NCI-H526 (cell line): ENCODE measurements at regions not wholly inside any gene's neighbourhood (a gene's known extent, or its start where the extent isn't known, plus 50 kb on each side); places are given as distances from the start of the nearest gene placed in this dataset.
"Not testable (repeated sequence)": the region's sequence is repeated elsewhere in the genome, so short reads cannot be mapped to it uniquely, and the experiment has no call there.

Experiments used
- DNase-seq, 2 experiments: peaks; one replicate each; lab custom pipeline; 2025; lab: John Stamatoyannopoulos, UW

DNA sequence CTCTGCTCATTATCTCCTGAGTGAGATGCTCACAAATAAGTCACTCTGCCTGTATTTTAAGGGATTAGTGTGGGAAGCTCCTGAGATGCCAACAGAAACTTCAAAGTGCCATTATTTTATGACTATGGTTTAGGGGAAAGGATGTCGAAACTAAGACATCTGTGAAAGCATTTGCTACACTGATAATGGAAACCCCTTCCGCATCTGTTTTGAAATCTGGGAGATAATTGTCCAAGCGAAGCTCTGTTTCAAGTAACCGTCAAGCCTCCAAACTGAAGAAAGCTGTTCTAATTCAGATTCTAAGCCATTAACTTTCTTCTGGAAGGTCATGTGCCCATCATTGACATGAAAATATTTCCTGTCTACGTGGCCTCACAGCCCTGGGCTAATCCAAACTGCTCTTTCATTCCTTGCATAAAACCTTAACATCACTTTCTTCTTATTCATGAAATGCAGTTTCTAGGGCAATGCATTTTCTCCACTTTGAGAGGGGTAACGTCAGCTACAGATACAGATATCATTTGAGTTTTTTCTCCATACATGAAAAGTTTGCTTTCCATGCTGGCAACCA lies 932.0 kb downstream of the C6orf118 start:
- no peak for DNase-seq

DNA sequence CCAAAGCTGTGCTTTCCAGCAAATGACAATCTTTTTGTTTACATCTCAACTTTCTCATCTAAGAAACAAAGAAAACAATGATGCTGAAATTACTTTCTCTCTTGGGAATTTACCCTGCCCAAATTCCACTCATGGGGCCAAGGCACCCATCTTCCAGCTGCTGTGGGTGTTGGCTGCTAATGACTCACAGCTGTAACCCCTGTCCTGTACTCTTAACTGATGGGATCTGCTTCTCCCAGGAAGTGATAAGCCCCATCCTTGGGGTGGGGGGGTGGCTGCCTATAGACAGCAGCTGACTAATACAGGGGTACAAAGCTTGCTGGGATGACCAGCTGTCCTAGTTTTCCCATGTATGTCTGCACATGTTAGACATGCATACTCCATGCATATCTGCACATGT lies 938.6 kb downstream of the C6orf118 start:
- no peak for DNase-seq

DNA sequence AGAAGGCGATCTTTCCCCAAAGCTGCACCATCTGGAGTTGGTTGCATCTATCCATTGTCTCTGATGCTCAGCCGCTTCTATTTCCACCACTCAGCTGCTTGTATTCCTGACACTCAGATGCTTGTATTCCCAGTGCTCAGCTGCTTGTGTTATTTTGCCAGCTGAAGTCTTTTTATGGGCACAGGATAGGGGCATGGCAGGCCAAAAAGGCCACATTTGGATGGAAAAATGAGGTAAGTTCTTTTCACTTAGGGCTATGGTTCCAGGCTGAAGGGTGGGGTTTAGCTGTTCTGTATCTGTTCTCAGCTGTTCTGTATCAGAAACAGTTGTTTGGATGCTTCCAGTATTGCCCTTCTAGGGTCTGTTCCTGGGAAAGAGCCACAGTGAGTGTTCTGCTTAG lies 944.9 kb downstream of the QKI start:
- DNase-seq, result no peak

DNA sequence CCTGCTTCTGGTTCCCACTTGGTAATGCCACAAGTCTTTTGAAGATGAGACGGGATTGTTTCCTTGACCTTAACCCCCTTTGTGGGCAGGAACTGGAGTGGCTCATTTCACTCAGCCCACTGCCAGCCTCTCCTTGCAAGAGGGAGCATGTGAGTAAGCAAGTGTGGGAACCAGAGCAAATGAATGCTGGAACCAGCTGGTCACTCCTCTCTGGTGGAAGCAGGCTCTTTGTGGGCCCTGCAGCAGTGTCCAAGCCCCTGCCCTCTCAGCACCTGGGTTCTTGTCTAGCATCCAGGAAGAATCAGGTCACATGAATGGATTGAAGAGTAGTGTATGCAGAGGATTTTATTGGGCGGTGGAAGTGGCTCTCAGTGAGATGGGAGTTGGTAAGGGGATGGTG lies 944.5 kb downstream of the QKI start:
- no peak for DNase-seq

DNA sequence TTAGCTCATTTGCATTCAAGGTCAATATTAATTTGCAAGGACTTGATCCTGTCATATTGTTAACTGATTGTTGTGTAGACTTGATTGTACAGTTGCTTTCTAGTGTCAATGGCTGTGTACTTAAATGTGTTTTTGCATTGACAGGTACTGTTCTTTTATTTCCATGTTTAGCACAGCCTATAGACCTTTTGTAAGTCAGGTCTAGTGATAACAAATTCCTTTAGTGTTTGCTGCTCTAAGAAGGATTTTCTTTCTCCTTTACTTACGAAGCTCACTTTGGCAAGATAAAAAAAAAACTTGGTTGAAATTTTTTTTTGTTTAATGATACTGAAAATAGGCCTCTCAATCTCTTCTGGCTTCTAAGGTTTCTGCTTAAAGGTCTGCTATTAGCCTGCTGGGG lies 942.3 kb downstream of the QKI start:
- DNase-seq, result no peak

DNA sequence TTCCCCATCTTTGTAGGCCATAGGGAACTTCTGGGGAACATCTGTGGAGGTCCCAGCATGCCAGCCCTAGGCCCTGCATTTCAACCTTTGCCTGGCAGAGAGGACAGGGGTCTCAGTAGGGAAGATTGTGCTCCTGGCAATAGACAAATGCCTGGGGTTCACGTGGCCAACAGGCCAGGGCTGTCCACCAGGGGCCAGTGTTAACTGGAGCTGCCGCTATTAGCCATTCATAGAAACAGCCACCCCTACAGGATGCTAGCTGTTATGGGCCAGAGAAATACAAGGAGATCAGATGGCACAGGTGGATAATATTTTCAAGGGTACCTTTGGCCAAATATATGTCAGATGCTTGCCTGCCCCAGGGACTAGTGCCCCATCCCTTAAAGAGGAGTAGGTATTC lies 932.9 kb downstream of the QKI start:
- DNase-seq, result no peak

DNA sequence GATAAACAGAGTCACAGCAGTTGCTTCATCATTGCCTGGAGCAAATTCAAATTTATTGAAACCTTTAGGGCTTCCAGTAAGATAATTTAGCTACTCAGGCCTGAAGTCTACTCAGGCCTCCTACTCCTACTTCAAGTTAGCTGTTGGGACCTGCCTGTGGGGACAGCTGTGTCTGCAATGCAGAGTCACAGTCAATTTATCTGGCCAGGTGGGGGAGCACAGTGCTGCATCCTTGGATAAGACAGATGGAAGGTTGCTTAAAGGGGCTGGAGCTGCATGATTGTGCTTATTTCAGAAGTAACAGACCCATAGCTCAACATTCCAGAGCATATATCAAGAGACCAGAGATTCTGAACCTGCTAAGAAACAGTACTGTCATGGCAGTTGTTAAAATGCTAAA lies 932.1 kb downstream of the QKI start:
- no peak for DNase-seq

DNA sequence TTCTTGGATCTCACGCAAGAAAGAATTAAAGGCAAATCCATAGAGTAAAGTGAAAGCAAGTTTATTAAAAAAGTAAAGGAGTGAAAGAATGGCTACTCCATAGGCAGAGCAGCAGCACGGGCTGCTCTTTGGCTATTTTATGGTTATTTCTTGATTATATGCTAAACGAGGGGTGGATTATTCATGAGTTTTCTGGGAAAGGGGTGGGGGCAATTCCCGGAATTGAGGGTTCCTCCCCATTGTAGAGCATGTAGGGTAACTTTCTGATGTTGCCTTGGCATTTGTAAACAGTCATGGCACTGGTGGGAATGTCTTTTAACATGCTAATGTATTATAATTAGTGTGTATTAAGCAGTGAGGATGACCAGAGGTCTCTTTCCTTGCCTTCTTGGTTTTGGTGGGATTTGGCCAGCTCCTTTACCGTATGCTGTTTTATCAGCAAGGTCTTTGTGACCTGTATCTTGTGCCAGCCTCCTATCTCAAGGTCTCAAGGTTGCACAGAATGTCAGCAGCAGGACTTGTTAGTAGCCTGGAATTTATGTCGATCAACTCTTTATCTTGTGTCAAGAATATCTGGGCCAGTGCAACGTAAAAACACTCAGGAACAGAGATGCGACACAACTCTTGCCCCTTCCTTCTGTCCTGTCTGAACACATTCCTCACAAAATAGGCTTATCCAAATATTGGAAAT lies 931.4 kb downstream of the QKI start:
- DNase-seq, result no peak

DNA sequence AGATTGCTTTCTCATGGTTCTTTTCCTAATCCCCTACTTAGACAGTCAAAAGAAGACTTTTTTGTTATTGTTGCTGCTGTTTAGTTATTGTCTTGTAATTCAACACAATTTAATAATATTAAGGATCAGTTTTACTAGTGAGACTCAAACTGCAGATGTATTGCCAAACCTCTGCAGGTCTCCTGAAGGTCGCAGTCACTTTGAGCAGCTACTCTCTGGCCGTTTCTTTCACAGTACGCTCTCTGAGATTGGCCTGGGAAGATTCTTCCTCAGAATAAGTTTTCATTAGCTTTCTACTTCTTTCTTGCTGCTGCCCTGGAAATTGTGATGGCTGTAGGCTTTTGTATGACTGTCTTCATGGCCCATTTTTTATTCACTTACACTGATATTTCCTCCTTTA lies 930.8 kb downstream of the QKI start:
- DNase-seq, result no peak

DNA sequence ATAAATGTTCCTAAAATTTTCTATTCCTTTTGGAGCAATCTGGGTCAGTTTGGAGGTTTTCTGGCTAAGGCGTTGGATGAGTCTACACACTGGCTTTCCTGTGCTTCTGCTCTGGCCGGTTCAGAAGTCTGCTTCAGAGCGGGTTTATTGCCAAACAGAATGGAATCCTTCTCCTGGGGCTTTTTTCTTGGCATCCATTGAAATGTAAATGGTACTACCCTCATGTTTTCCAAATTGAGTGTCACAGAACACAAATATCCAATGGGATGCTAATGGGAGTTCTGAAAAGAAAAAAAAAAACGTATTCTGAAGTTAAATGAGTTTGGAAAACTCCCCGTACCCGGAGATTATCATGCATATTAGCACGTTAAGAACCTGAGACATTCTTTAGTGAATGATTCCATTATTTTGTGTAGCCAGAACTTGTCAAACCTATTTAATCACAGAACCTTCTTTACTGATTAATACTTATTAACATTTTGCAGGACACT lies 930.3 kb downstream of the QKI start:
- no peak for DNase-seq

DNA sequence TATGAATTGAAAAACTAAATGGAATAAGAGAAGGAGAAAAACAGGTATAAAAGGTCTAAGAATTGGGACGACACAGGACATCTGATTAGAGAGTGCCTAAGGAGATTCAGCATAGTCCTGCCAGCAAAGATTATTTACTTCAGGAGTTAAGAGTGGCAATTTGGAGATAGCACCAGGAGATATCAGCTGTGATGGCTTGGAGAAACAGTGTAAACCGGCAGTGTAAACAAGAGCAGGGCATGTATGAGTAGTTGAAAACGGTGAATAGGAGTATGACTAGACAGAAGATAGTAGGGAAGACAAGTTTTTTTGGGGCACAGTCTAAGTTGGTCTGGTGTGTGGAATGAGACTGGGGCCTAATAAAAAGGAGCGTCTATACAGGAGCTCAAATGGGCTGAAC lies 924.9 kb downstream of the QKI start:
- DNase-seq, result not testable (repeated sequence)

DNA sequence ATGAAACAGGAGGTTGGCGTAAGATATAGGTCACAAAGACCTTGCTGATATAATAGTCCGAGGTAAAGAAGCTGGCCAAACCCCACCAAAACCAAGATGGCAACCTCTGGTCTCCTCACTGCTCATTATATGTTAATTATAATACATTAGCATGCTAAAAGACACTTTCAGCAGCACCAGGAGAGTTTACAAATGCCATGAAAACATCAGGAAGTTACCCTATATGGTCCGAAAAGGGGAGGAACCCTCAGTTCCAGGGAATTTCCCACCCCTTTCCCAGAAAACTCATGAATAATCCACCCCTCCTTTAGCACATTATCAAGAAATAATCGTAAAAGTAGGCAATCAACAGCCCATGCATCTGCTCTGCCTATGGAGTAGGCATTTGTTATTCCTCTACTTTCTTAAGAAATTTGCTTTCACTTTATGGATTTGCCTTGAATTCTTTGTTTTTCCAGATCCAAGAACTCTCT lies 923.4 kb downstream of the QKI start:
- no peak for DNase-seq

DNA sequence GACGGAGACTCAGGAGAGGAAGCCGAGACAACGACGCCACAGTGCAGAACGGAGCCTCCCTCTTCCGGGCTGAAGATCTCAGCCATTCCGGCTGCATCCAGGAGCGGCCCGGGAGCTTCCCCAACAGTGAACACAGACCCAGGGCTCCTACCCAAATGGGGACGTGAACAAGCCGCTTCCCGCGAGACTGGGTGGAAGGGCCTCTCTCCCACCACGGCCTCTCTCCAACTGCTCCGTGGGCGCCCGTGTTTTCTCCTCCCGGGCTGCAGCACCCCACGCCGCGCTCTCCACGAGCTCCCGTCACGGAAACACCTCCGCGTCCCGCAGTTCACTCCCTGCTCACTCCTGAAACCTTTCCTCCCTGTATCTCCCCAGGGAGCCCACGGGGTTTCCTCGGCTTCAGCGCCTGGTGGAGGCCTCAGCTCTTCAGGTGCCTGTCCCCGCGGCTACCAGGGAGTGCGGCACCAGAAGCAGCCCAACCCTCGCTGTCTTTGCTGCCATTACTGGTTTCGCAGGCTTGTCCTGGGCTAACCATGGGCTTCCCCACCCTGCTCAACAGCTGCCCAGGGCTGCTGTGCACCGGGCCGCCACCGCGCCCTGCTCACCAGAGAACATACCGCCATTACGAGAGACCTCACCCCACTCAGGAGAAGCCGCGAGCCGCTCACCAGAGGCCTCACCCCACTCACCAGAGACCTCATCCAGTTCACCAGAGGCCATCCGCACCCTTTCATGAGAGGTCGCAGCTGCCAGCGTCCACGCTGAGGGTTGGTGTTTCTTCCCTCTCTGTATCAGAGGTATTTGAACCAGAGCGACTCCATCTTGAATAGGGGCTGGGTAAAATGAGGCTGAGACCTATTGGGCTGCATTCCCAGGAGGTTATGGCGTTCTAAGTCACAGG lies 922.8 kb downstream of the QKI start:
- DNase-seq, result no peak

DNA sequence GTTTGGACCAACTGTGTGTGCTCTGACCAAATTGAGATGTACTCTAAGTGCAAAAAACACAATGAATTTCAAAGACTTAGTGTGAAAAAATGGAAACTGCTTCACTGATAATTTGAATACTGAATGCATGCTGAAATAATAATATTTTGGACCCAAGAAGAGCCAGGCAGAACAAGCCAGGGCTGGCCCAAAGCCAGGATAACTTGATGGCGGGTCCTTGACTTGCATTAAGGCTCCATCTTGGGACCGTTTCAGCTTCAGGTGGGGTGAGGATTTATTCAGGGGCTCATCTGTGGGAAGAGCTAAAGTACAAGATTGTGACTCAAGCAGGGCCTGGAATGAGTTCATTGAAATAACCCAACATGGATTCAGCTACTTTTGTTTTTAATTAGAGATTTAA lies 921.9 kb downstream of the QKI start:
- DNase-seq, result no peak

DNA sequence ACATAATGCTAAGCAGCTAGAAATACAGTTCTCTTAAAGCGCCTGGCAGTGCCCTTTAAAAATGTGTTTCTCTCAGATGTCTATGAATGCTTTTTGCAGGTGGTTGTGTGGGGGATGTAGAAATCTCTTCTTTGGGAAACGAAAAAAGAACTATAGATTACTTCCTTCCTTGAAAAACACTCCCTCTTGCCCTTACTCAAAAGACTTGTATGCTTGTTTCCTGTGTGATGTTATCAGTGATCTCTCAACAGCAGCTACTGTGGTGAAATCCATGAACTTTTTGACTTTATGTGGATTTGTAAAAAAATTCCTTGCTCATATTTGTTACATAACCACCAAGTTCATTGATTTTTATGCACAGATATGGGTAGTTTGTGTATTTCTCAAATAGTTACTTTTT lies 916.5 kb downstream of the QKI start:
- DNase-seq, result no peak

DNA sequence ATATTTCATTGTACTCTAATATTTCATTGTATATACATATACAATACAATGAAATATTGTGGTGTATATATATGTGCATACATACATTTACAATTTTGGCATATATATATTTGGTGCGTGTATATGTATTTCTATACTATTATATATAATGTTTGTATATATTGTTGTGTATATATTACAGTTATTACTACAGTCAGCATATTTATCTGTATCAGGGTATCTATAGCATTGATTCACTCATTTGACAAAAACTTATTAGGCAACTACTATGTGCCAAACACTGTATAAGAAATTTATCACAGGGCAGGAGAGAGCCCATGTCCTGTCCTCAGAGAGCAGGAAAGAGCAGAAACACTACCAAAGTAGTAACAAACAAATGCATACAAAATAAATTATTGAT lies 910.6 kb downstream of the QKI start:
- DNase-seq, result no peak

DNA sequence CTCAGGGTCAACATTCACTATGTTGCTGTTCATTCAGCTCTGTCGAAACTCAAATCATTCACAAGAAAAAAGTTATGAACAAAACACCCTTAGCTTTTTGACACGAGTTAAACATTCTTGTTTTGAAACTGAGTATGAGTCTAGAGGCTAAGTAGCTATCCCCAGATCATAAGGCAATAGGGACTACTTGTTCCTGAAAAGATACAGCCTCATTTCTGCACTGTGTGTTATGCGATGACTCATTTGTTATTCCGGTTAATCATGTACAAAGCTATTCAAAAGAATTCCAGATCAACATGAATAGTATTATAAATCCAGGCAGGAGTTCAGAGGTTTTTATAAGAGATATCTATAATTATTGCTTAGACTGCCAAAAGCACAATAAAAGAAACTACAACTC lies 908.0 kb downstream of the QKI start:
- no peak for DNase-seq

DNA sequence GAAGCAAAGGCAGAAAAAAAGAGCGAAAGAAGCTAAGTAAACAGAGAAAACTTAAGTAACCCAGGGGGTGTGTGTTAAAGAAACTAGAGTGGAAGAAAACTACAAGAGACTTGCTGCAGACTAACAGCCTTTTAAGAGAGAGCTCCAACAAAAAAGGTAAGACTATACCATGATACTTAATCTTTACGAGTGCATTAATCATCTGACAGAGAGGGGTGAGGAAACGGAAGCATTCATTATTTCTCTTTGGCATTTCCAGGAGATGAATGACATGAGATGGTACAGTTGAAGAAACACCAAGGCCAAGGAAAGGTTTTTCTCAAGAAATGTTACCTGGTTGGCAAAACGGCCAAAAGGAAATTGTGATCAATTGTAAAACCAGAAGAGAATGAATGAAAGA lies 906.8 kb downstream of the QKI start:
- no peak for DNase-seq

DNA sequence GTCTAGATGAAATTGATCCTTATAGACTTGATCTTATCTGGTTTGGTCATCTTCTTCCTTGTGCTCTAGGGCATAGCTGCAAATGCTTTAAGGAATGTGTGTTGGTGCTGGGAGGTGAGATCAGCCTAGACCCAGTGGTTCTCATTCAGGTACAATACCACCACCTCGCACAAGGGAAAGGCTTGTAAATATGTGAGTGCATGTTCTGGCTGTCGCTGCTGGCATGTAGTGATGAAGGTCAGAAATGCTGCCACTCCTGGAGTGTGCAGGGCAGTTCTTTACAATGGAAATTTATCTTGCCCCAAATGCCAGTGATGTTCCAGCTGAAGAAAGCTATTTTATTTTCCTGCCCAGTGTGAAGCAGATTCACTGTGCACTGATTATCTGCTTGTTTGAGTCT lies 900.9 kb downstream of the QKI start:
- DNase-seq, result no peak

DNA sequence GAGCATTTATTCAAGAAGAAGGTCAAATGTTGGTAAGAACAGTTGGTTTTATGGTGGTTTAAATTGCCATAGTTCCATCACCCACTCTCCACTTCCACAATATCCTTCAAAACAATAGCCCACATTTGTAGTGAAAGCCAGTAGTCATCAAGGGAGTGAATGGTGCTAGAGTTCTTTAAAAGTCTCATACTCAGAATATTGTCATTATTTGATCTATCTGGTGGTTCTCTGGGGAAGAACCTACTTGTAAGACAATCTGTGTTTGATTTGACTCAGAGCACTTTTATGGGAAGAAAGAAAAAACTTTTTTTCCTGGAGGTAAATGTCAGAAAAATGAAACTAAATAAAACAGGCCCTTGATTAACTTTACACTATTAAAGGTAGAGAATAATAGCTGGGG lies 893.8 kb downstream of the QKI start:
- DNase-seq, result no peak

DNA sequence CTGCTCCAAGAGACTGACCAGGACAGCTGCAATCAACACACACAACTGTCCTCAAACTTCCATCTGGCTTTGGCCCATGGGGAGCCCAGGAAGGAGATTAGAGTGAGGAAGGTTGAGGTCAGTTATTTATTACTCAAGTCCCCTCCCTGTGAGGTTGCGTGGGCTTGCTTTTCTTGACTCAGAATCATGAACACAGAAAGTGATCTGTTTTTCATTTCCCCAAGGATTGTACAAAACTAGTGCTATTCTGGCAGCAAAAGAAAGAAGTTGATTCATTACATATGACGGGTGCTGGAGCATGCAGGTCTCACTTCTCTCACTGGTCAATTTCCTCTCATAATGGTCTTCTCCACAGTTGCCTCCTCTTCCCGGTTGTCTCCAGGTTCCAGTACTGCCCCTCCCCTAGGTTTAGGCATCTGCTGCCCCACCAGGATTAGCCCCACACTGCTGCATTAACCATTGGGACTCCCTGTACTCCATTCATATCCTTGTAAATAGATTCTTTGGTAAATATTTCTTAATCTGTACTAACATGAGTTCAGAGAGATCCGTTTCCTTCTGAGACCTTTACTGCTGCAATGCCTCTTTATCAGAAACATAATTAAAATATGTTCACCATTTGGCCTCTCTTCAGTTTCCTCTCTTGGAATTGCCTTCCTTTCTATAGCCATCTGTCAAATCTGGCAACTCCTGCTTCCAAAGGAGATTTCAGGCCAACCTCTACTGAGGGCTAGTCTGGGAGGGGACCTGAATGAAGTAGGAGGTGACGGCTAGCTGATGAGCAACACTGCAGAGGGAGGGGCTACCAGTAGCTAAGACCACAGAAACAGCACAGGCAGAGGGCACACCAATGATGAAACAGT lies 888.8 kb downstream of the QKI start:
- no peak for DNase-seq

DNA sequence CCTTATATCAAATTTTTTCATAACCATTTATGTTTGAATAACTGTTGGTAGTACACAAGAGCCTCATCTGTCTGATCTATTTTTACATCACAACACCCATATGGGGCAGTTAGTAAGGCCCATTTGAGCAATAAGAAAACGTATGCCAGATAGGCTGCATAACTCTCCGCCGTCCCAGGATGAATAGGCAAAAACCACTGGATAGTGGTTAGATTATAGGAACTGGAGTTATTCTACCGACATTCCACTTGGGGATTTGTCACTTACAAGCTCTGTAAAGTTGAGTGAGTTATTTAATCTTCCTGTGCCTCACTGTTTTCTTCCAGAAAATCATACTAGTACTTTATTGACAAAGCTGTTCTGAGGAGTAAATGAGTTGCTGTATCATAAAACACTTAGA lies 881.9 kb downstream of the QKI start:
- DNase-seq, result no peak
